GM21367 (cell line): ENCODE measurements at regions not wholly inside any gene's neighbourhood (a gene's known extent, or its start where the extent isn't known, plus 50 kb on each side); places are given as distances from the start of the nearest gene placed in this dataset.

Source experiments
- ATAC-seq: cut with Tn5 transposase; IDR thresholded peaks from one replicate; pipeline ENCODE4 v1.9.1; 2021; ENCODE audit not compliant: unreplicated experiment

DNA sequence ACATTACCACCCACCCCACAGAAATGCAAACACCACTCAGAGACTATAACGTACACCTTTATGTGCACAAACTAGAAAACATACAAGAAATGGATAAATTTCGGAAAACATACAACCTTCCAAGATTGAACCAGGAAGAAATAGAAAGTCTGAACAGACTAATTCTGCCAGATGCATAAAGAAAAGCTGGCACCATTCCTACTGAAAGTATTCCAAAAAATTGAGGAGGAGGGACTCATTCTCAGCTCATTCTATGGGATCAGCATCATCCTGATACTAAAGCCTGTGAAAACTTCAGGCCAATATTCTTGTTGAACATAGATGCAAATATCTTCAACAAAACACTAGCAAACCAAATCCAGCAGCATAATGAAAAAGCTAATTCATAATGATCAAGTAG, 115.1 kb upstream of the CD180 start:
- ATAC-seq, result no peak

DNA sequence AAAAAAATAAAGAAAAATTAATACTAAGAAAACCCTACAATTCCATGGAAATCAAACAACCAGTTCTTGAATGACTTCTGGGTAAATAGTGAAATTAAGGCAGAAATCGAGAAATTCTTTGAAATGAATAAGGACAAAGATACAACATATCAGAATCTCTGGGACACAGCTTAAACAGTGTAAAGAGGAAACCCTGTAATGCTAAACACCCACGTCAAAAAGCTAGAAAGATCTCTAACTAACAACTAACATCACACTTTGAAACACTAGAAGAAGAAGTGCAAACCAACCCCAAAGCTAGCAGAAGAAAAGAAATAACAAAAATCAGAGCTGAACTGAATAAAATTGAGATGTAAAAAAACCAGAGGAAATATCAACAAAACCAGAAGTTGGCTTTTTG, 114.6 kb upstream of the CD180 start:
- no peak for ATAC-seq

DNA sequence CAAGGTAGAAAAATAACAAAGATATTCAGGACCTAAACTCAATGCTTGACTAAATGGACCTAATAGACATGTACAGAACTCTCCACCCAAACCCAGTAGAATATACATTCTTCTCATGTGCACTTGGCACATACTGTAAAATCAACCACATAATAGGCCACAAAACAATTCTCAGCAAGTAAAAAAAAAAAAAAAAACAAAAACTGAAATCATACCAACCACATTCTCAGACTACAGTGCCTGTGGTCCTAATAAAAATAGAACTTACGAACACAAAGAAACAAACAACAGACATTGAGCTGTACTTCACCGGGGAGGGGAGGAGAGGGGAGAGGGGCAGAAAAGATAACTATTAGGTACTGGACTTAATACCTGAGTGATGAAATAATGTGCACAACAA, 114.1 kb upstream of the CD180 start:
- ATAC-seq, result no peak

DNA sequence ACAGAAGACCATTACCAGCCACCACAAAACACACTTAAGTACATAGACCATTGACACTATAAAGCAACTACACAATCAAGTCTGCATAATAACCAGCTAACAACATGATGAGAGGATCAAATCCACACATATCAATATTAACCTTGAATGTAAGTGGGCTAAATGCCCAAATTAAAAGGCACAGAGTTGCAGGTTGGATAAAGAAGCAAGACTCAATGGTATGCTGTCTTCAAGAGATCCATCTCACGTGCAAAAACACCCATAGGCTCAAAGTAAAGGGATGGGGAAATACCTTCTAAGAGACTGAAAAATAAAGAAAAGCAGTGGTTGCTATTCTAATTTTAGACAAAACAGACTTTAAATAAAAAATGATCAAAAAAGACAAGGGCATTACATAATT, 113.6 kb upstream of the CD180 start:
- ATAC-seq, result no peak

DNA sequence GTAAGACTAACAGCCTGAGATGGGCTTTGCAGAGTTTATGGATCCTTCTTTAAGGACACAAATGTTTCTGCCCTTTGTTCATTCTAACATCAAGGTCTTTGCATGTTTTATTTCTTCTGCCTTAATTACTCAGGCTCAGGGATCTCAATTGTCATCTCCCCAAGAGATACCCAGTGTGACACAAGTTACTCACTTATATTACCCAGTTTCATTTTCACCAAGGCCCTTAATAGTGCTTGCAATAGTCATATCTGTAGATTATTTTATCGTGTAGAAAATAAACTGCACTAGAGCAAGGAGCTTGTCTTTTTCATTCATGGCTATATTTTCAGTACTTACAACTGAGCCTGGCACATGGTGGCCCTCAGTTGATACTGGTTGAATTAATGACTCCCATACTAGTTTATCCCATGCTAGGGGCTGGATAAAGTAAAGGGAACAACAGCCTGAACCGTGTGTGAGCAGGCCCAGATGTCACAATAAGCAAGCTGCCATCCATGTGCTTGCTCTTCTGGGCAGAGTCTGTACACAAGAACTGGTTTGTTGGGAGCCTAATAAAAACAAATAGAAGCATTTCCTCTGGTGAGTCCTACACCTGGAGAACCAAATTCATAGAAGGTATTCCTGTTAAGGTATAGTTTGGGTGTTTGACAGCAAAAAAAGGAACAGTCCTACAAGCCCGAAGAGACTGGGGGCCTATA, 112.5 kb upstream of the CD180 start:
- ATAC-seq, result no peak

DNA sequence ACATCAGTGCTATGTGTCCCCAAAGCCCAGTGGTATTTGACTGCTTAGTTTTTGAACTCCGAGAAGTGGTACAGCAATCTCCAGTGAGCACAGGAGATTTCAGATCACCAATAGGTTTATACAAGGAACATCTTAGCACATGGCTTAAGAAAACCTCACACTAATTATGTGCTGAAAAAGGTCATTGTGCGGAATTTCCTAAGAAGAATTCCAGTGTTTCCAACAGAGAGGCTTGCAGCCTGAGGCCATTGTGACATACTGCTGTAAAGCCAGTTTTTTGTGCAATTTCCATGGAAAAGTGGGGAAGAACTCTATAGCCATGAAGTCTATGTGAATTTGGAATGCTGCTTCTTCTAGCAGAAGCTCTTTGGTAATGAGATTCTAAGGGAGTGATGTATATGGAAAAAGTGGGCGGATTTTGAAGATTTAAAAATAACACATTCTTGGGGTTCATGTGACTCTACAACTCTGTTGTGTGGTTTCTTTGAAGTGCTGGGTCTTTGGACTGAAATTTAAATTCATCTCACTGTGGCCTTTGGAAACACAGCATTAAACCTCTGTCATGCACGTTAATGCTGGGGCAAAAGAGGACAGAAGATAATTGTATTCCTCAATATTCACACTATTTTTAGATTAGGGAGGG, 110.5 kb upstream of the CD180 start:
- no peak for ATAC-seq

DNA sequence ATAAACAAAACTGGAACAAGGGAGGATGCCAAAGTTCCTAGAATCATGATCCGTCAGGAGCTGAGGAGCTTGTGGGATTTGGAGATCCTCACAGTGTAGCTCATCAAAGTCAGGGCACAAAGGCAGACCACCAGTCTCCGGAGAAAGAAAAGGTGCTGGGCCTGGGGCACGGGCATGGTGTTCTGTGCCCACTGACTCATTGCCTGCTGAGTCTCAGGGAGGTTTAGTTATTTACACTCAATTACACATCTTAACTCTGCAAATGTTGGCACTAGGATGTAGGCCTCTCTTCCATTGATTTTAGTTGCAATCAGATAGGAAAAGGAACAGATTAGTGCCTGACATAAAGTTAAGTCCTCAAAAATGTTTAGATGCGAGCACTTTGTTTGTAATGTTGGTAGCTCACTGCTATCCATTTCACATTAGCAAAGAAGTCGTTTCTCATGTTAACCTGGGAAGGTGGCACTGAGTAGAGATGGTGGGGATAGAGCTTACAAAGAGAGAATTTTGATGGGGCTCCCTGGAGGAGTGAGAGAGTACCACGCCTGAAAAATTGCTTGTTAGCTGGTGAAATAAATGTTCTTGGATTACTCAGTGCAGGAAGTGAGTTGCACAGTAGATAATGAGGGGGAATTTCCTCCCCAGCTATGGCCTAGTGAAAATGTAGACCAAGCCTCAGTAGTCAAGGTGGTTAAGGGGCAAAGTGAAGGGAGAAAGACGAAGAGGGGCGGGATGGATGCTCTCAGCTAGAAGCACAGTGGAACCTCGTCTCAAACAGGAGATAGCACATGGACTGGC, 109.5 kb upstream of the CD180 start:
- no peak for ATAC-seq

DNA sequence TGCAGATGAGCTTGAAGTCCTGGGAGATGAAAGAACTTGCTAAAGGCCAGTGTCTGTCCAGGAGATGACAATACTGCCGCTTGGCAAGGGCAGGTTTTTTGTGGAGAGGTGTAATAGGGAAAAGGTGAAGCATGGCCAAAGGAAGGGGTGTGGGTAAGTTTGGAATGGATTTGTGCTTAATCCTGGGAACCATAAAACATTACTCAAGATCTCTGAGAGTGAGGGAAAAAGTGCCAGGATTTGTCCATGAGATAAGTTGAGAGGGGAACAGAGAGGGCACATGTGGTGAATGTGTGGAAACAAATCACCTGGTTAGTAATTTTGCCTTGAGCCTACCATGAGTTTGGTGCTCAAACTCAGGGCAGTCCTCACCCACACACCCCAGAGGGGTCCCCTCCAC, 108.8 kb upstream of the CD180 start:
- ATAC-seq, result no peak

DNA sequence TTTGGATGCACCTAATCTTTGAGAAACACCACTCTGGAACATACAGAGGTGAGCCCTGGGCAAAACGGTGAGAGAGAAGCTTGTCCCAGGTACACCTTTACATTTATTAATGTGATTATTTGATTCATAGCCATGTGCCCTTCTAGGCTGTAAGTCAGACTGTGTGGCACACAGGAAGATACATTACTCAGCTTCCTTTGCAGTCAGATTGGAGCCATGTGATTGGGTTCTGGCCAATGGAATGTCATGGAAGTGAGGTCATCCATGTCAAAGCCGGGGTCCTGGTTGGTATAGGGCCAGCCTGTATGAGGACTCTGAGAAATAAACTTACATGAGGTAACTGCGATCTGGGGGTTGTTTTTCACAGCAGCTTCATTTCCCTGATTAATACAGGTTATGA, 106.8 kb upstream of the CD180 start:
- no peak for ATAC-seq

DNA sequence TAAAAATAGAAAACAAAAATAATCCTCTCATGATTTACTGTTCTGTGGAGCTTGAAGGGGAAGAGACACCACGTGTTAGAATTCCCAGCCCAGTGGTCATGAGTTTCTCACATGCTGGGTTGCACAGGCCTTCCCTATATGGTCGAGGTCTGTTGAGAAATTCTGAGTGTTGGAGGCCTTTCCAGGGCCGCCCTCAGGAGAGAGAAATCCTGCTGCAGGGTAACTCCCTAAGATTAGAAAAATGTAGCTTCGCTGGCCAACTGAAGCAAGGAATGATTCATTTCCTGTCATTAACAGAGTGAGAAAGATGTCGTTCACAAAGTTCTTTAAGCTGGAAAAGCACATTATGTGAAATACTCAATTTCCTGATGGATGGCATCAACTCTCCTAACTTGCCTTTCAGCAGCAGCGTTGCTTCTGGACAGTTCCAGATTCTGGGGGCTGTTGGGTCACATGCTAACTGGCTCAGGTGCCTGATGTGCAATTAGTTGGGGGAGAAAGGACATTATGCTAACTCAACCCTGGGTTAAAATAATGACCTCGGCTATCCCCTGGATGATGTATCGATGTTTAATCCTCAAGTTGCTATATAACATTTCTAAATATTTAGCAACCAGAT, 104.8 kb upstream of the CD180 start:
- no peak for ATAC-seq

DNA sequence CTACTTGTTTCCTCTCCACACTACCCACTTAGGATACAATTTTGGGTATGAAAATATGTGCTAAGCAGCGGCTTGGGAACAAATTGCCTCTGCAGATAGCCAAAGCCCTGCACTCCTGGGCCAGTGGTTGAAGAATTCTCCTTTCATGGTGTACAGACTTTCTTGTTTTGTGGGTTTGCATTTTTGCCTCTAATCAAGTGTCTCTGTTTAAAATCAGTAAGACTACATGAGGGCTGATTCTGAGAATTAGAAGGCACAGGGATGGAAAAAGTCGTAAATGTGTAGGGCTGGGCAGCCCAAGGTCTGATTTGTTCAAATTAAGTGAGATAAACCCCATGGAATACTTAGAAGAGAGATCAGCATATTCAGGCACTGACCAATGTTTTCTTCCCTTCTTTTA, 103.7 kb upstream of the CD180 start:
- no peak for ATAC-seq

DNA sequence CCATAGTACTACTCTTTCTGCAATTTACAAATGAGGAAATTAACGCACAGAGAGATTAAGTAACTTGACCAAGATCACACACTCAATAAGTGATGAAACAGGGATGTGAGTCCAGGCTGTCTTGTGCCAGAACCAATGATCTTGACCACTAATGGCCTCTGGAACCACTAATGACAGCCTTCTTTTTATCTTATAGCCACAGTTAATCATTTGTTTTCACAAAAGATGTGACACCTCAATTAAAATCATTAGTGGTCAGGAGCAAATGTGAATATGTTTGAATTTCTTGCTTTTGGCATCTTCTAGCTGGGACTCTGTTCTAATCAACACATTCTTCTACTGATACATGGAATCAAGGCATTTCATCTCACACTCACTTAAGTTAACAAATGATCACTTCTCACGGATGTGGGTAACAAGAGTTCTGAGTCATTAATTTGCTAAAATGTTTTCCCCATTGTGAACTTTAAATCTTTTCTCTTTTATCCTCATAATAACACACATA, 102.7 kb upstream of the CD180 start:
- ATAC-seq, result no peak

DNA sequence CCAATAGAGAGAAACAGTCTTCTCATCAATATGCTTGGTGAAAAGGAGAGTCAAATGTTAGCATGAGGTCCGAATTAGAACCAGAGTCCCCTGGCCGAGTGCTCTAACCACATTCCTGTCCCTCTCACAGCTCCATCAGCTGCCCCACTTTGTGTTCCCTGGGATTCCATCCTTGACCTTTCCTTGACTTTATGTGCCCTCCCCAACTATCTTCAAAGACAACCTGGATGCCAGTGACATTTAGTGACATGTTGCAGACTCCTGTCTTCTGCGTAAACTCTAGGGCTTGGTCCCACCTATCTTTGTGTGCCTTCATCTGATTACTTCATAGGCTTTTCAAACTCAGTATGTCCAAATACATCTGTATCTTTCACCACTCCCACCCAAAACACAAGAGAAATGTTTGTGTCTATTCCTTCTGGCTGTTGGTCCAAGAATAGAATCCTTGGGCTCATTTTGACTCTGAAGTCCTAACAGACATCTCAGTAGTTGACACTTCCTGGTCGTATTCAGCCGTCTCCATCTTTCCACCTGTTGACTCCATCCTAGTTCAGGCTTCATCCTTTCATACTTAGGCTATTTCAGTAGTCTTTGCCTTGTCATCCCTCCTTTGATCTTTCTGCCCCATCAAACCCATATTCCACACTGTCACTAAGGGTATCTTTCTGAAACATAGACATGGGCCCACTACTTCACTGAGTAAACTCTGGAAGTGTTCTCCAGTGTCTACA, 101.4 kb upstream of the CD180 start:
- ATAC-seq, result no peak

DNA sequence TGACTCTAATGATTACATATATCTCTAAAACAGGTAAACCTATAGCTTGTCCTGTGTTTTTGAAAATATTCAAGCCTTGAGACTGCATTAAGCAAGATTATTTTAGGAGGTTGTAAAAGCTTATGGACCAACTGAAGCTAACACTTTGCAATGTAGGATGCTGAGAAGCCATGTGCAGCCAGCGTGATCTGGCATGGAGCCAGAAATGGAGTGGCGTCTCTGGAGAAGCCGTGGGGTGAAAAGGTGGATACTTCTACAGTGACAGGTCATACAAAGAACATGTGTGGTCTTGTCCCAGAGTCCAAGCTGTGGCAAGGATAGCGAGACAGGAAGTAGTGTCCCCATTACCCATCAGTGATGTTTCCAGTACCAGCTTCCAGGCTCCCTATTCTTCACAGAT, 100.8 kb upstream of the CD180 start:
- ATAC-seq, result no peak

DNA sequence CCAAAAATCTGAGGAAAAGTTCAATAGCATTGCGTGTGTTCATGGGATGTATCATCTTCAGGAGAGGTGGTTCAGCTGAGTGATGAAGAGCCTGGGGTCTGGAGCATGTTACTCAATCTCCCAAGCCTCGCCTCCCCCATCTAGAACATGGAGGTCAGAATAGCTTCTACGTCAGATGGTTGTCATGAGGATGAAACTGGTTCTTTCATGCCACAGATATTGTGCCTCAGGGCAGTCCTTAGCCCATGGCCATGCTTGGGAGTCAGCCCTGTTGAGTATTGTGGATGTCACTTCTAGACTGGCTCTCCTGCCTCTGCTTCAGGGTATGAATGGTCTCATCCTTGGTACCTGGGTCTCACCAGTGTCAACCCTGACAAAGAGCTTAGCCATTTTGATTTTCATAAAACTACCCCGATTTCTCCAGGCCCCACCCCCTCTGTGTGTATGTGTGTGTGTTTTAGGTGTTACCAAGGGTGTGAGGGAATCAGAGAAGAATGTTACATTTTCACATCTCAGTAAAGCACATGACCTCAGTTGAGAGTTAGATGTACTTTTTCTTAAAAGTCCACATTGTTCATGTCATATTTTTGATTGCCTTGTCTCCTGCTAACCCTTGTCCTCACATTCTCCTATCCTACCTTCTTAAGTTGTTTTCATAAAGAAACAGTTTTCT, 97.8 kb upstream of the CD180 start:
- ATAC-seq, result no peak

DNA sequence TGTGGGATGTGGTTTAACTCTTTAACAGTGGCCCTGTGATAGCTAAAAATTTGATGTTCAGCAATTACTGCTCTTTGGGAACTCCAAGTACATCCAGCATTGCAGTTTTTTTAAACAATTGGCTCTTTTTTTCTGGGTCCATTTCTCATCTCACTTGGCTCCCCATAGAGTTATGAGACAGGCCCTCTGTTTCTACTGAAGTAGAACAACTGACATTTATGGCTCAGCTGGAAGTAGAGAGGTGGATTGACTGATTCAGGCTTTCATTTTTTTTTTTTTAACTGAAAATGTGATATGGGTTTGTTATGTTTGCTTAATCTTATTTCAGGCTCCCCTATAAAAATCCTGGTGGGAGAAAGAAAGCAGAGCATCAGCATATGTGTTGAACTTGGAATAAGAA, 96.6 kb upstream of the CD180 start:
- ATAC-seq, result no peak

DNA sequence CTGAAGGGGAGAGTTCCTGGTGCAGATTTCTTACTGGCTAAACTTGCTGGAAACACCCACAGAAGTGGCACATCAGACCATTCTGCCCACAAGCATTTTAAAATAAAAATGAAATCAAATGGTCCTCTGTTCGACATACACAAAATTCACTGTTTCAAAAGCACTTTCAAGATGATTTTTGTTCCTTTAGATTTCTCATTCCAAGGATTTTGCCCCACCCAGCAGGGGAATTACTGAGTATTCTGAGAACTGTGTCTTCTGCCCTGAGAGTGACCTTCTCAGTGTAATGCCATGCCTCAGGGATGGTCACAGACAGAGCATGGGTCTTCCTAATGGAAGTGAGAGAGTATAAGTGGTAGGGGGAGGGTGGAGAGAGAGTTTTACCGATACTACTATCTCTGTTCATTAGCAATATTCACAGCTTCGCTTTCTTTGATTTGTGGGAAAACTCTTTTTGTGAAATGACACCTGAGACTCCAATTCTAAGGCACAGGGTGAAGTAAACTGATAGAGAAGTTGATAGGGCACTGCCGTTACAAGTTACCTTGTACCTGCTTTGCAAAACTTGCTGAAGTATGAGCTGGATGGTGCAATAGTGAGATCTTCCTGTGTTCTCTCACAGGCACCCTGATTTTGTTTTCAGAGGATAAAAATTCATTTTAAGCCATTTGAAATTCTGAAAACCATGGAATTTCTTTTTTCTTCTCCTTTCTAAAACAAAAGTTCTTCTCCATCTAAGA, 95.8 kb upstream of the CD180 start:
- ATAC-seq, result no peak

DNA sequence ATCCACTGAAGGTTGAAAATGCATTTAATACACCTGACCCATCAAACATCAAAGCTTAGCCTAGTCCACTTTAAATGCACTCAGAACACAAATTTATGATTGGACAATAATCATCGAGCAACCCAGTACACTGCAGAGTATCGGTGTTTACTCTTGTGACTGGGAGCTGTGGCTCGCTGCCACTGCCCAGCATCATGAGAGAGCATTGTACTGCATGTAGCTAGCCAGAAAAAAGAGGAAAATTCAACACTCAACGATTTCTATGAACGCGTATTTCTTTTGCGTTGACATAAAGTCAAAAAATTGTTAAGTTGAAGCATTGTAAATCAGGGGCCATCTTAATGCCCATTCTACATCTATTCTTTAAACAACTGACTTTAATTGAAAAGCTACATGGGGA, 95.1 kb upstream of the CD180 start:
- ATAC-seq, result no peak

DNA sequence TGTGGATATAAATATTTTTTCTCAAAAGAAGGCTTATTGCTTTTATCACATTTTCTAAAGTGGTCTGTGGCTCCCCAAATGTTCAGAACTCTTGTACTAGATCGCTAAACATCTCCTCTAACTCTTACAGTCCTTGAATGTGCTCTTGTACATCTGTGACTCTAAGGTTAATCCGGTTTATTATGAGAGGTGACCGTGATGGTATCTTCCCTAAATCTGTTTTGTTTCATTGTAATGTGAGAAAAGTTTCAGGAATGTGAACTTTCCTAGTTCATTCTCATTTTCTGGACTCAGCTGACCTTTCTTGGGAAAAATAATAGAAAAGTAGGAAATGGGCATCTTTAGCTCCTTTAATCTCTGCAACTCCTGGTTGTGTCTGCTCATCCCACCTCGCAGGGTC, 94.5 kb upstream of the CD180 start:
- no peak for ATAC-seq

DNA sequence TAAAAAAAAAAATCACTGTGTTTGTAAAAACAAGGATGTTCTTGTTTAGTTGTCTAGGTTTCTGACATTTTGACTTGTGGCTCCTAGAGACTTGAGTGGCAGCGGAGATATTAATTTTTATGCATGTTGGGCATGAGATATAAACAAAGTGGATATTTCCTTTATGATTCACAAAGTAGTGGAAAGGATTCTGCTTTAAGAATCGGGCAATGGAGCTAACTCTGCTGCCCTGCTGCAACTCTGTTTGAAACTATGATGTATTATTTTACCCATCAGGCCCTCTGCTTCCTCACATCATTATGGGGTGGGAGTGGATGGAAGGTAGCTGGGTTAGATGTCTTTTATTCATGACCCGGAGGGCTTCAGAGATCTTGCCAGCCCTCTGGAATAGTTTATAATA, 94.1 kb upstream of the CD180 start:
- ATAC-seq, result no peak
